AG04450 (cell line): ENCODE measurements at regions not wholly inside any gene's neighbourhood (a gene's known extent, or its start where the extent isn't known, plus 50 kb on each side); places are given as distances from the start of the nearest gene placed in this dataset.

Experiments used
- CTCF ChIA-PET: fragments of 300-600, 350-600 bp; formaldehyde crosslinking; extraction: SDS; loops from one replicate; lab custom pipeline; 2022; ENCODE audit warnings: antibody characterized with exemption, inconsistent platforms; lab: Charles Lee
- POLR2A ChIA-PET: fragments of 350-600 bp; formaldehyde crosslinking; extraction: SDS; loops from one replicate; lab custom pipeline; 2021; ENCODE audit warnings: antibody characterized with exemption, inconsistent platforms; lab: Yijun Ruan, JAX
- DNase-seq: peaks from one replicate; pipeline ENCODE4 v3.0.0-alpha.2; 2011; ENCODE audit warnings: low read depth, low spot score
- H3K27ac ChIP-seq: one replicate; pipeline ENCODE4 v1.5.1; 2012; ENCODE audit warnings: low read depth, low read length, control low read depth
- H3K27me3 ChIP-seq: one replicate; pipeline ENCODE4 v1.6.0; 2012; ENCODE audit warnings: low read length; ENCODE audit not compliant: control insufficient read depth, insufficient read depth
- H3K4me3 ChIP-seq: 2 replicates; pipeline ENCODE4 v1.5.1; 2011; ENCODE audit warnings: mild to moderate bottlenecking, low read depth, low read length, control low read depth
- H3K9me3 ChIP-seq: 2 replicates; pipeline ENCODE4 v1.5.1; 2012; ENCODE audit warnings: low read length; ENCODE audit not compliant: control insufficient read depth, insufficient read depth
- CTCF ChIP-seq: IDR thresholded peaks from 2 replicates; pipeline ENCODE4 v1.5.1; 2011; ENCODE audit warnings: low read depth, low read length, control low read depth, inconsistent platforms

DNA sequence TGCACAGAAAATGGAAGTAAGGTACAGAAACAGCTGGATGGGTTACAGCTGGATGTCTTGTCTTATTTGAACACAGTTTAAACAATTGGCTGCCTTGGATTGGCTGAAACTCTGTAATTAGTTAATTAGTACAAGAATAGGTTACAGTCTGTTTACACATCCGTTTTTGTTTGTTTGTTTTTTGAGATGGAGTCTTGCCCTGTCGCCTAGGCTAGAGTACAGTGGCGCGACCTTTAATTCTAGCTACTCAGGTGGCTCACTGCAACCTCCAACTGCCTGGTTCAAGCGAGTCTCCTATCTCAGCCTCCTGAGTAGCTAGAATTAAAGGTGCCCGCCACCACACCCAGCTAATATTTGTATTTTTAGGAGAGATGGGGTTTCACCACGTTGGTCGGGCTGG lies 368.7 kb upstream of the KLF4 start:
- ChIA-PET POLR2A (no interaction called here), CTCF (no interaction called here)
- no peak for DNase-seq
- no peak overlapping the region for H3K4me3 ChIP-seq
- H3K27ac ChIP-seq: no peak overlapping the region
- no peak for TF ChIP-seq CTCF
- H3K9me3 ChIP-seq: no peaks in the 10 kb centered on the region
- H3K27me3 ChIP-seq: no peaks in the 10 kb centered on the region

- no peak for TF ChIP-seq CTCF
- ChIA-PET POLR2A (no interaction called here), CTCF (interaction anchor here (1.2 kb wide), 1 partner anchor 710 kb away, joined by 3 read pairs; no protein-coding TSS in a partner anchor)
- Histone ChIP-seq H3K27ac (no peak overlapping the region), H3K4me3 (no peak overlapping the region), H3K9me3 (no peaks in the 10 kb centered on the region), H3K27me3 (no peaks in the 10 kb centered on the region)
- DNase-seq: no peak
Measured at GRCh38 chr9:107856633-107857032, 367.1 kb upstream of the KLF4 start.

GRCh38 chr9:107855164-107855563 lies 365.6 kb upstream of the KLF4 start:
- POLR2A ChIA-PET: no interaction called here
- DNase-seq: no peak
- no peak overlapping the region for H3K4me3 ChIP-seq
- no peaks in the 10 kb centered on the region for H3K9me3 ChIP-seq
- no peak overlapping the region for H3K27ac ChIP-seq
- H3K27me3 ChIP-seq: no peaks in the 10 kb centered on the region
- TF ChIP-seq CTCF: no peak
- CTCF ChIA-PET: interaction anchor here (1.2 to 1.4 kb wide), 2 partner anchors 10 to 390 kb away, joined by 3 to 4 read pairs; no protein-coding TSS in a partner anchor

DNA sequence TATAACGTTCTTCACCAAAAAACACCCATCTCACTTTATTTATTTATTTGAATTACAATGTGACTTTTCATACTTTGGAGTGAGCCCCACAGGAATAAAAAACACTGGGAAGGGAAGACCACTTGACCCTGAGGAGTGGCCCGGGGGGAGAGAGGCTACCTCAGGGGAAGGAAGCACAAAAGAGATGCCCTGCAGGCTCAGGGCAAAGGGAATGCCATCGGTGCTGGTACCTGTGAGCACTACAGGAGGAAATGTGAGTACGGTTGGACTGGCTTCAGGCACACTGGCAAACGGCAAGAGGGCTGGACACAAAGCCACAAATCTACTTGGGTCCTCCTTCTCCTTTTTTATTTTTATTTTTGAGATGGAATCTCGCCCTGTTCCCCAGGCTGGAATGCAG lies 363.9 kb upstream of the KLF4 start:
- TF ChIP-seq CTCF: no peak
- CTCF ChIA-PET: no interaction called here

GRCh38 chr9:107852891-107853290 lies 363.3 kb upstream of the KLF4 start:
- POLR2A ChIA-PET: no interaction called here
- CTCF ChIA-PET: no interaction called here
- no peak for TF ChIP-seq CTCF

More for the DNA sequence above, 363.9 kb upstream of the KLF4 start:
- H3K9me3 ChIP-seq: no peaks in the 10 kb centered on the region
- DNase-seq: no peak
- H3K27ac ChIP-seq: no peak overlapping the region
- POLR2A ChIA-PET: no interaction called here
- H3K27me3 ChIP-seq: no peaks in the 10 kb centered on the region
- H3K4me3 ChIP-seq: no peak overlapping the region

More at GRCh38 chr9:107852891-107853290, 363.3 kb upstream of the KLF4 start:
- Histone ChIP-seq H3K9me3 (no peaks in the 10 kb centered on the region), H3K4me3 (no peak overlapping the region), H3K27me3 (no peaks in the 10 kb centered on the region), H3K27ac (no peak overlapping the region)
- no peak for DNase-seq
